HG03460 (cell line): ENCODE measurements at regions not wholly inside any gene's neighbourhood (a gene's known extent, or its start where the extent isn't known, plus 50 kb on each side); places are given as distances from the start of the nearest gene placed in this dataset.

Experiments
- ATAC-seq: cut with Tn5 transposase; IDR thresholded peaks from one replicate; pipeline ENCODE4 v1.9.1; 2021; ENCODE audit not compliant: unreplicated experiment

DNA sequence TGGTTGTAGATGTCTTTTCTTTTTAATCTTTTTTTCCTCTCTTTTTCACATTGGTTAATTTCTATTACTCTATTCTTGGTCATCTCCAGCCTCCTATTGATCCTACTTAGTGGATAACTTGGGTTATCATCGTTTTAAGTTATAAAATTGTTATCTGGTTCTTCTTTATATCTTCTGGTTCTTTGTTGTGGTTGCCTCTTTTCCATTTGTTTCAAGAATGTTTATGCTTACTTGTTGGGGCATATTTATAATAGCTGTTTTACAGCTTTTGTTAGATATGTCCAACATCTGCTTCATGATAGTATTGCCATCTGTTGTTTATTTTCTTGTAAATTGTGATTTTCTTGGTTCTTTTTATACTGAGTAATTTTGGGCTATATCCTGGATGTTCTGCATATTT is 1429.6 kb downstream of the TBC1D22A start:
- ATAC-seq = no peak

DNA sequence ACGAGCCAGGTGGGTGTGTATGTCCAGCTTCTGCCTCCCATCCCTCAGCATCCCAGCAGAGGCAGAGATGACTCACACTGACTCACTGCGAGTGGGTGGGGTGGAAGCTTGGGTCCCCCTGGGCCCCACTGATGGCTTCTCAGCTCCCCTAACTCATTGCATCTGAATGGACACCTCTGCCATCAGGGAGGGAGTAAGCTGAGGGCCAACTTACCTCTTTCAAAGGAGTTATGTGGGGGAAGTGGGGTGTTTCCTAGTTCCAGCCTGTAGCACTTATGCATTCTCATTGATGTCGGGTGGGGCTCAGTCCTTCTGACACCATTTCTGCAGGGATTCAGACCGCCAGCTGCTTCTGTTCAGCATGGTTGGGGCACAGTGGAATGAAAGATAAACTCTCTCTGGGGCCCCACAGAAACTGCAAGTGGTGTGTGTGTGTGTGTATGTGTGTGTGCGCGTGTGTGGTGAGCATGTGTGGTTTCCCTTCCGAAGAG is 1425.8 kb downstream of the TBC1D22A start:
- ATAC-seq = no peak

DNA sequence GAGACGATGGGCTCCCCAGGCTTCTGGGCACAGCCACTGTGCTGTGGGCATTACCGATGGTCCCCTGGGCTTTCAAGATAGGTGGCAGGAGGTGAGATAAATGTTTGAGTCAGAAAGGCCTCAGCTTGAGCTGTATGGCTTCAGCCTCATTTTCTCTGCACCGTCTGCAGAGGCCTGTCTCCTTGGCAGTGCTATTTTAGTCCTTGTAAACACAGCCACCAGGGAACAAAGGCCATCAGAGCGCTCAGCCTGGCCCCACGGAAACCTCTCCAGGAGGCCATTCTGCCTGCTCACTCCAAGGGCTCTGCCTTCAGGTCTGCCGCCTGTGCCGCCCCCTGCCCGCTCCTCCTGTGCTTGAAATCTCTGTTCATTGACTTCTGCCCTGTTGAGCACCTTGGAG is 1424.9 kb downstream of the TBC1D22A start:
- no peak for ATAC-seq

DNA sequence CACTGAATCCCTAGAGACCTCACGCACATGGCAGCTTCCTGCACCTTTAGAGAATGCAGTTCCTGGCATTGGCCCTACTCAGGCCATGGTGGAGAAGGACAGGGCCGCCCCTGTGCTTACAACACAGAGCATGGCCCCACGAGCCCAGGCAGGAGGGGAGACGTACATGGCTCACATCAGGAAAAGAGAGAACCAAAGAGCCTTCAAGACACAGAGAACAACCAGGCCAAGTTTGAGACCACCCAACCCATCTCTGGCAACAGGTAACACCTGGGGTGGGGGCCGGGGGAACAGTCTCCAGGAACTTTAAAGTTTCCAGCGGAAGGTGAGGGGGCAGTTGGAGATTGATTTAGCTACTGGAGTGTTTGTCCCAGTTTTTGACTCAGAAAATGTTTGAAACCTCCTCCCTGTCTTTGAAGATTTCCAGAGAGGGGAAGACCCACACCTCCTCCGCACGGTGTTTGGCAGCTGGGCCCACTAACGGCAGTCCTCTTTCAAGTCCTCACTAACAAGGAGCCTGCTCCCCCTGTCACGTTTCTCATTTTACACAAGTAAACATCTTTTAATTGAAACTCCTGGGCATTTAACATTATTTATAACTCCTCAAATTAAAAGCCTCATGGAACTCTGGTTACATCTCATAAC is 1423.8 kb downstream of the TBC1D22A start:
- no peak for ATAC-seq

DNA sequence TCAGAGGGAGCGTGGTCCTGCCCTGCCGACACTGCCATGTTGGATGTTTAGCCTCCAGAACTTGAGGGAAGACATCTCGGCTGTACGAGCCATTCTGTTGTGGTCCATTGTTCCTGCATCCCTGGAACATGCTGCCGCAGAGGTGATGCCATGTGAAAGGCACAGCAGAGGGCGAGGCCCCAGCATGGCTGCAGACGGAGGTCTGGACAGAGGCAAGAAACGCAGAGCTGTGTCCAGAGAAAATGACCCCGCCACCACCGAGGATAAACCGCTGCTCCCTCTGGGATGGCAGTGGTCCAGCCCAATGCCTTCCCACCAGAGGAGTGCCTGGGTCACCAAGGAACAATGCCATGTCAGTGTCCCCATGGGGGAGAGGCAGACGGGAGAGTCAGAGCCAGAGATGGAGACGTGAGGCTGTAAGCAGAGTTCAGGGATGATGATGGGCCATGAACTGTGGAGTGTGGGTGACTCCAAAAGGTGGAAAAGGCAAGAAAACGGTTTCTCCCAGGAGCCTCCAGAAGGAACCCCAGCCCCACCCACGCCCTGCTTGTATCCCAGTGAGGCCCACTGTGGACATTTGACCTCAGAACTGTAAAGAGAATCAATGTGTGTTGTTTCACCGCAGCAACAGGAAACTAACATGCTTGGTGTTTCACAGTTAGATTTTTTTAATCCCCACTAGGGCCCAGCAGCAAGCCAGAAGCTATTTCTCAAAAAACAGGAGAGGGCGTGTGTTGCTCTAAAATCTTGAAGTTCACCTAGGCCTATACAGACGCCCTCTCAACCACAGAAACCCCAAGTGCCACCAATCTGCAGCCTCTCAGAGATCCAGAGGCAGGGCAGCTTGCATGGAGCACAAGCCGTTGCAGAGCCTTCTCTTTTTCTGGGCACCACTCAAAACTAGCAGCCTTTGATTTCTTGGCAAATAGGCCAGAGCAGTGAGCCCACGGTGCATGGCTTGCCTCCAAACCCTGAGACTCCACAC is 1422.9 kb downstream of the TBC1D22A start:
- ATAC-seq = no peak

DNA sequence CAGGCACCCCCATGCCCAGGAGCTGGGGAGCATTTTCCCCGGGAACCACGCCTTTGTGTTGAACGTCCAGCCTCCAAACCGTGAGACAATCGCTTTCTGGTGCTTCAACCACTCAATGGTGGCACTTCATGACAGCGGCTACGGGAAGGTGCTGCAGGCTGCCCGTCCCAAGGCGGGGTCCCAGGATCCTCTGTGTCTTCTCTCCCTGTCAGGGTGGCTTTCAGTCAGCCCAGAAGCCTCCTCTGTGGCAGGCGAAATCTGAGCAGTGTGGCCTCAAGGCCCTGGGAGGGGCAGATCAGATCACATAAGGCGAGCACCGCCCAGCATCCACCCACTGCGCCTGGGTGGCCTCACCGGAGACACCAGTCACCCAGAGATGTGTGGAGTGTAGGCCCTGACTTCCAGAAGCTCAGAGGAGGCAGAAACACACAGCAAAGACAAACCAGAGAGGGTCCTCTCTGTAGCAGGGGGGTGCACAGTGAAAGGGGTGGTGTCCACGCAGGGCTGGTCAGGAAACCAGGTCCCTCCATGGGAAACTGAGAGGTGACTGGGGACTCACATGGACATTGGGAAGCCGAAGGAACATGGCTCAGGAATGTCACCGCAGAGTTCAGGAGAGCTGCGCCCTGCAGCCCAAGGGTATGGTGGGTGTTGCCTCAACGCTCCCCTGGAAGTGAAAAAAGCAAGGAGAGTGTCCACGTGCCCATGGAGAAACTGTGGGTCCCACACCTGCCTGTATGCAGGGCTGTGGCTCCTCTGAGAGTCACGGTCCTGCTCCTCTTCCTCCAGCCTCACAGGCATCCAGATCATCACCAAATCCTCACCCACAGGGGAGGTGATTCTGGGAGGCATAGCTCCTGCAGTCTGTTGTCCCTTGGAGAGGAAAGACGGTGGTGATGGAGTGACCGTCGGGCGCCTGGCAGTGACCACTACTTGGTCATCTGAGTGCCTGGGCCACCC is 1420.7 kb downstream of the TBC1D22A start:
- no peak for ATAC-seq

DNA sequence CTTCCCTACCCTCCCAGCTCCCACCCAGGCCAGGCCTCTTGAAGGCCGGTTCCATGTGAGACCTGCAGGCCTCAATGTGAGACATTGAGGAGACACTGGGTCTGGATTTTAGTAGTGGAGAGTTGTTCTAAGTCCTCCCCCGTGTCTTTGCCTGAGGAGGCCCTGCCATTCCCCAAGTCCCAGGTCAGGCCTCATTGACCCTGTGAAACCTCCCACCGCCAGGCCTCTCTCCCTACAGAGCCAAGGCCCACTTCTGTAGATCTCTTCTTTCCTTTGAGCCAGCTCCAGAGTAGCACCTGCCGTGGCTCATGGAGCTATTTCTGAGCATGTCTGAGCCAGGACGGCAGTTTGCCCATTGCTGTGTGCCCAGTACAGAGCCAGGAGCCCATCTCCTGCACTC is 1419.6 kb downstream of the TBC1D22A start:
- ATAC-seq = no peak

DNA sequence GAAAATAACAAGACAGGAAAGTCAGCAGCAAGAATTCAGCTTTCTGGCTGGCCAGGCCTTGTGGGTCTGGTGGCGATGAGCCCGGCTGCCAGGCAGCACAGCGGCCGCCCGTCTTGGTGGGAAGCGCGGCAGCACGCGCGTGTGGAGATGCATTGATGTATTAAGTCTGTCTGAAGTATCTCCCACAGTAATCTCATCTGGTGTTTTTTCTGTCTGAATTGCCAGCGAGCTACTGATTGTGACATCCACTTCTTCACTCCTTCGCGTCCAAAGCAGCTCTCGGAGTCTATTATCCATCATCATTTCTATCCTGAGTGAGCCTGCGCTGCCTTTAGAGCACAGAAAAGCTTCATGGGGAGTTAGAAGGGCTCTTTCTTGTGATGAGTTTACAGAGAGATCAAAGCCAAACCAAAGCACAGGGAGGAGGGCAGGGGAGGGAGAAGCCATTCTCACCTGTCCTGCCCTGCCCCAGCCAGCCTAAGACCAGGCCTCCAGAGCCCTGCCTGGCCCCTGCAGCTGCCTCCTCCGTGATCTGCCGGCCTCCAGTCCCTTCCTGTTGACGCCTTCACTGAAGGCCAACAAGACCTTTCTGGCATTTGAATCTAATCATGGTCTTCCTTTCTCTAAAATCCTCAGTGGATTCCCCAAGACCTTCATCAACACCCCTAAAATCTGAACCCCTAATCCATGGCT is 1419.0 kb downstream of the TBC1D22A start:
- ATAC-seq = no peak

DNA sequence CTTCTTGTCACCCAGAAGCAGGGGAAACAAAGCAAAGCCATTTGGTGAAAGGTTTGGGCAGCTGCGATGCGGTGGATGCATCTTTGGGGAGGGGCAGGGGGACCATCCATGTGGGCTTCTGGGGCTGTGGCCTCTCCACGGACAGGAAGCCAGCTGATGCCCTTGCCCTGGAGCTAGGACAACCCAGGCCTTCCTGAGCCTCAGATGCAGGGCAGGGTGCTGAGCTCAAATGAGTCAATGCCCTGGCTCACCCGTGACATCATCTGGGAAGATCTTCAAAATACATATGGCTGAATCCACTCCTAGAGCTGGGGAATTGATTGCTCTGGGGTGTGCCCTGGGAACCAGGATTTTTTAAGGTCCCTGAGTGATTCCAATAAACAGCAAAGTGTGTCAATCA is 1418.2 kb downstream of the TBC1D22A start:
- ATAC-seq = no peak

DNA sequence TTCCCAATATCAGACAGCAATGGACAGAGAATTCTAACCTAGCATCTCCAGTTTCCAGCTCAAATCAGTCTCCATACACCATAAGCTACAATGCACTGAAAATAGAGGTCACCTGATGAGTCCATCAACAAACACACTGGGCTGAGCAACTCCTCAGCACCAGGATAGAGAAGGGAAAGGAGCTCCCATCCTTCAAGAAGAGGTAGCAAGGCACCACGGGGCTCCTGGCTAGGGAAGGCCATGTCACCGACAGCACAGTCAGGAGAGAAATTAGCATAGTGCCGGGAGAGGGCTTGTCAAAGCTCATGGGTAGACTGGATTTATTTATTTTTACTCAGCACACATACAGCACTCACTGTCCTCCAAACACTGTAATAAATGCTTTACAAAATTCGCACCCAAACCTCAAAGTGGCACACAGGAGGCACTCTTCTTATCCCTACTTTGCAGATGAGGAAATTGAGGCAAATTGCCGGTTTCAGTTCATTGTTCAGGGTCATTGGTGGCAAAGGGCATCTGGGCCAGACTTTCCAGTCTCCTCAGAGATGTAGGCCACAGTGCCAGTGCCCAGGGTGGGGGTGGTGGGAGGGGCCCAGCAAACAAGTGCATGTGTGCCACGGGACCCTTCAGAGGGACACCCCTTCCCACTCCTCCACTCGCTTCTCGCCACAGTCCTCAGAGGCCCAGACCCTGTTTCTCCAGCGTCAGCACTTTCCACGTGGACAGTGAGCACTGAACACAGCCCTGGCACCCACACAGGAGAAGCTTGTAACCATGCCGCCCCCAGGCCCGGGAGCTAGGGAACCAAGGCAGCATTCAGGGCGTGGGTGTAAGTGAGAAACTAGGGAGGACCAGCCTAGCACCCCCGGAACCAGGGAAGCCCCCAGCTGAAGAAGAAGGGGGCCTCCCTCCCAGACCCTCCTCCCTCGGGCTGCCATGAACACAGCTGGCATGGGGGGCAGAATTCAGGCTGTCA is 1417.4 kb downstream of the TBC1D22A start:
- no peak for ATAC-seq

DNA sequence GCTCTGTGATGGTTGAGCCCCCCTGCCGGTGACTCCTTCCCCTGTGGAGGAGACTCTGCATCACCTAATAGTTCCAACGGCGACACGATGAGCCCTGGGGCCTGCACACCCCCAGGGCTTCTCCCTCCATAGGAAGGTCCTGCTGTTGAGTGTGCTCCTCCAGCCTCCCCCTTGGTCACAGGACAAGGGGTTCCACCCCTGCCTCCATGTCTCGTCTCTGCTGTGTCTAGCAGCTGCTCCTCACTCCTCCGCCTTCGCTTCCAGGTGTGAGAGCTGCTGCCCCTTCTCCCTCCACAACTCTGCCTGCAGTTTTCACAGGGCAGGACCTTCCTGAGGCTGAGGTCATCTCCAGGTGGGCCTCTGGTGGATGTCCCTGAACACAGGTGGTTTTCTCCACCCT is 1416.1 kb downstream of the TBC1D22A start:
- no peak for ATAC-seq

DNA sequence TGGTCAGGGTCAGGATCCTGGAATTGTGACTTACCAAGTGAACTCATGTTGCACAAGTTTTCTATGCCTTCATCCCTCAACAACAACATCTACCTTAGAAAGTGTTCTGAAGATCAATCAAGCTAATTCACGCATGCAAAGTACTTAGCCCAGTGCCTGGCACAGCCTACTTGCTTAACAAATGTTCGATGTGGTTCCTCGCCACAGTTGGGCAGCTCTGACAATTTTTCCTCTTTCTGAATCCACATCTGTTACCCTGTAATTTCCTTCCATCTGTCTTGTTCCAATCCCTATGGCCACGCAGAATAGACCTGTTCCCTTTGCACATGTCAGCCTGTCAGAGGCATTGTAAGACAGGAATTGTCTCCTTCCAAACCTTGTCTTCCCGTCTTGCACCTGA is 1415.2 kb downstream of the TBC1D22A start:
- ATAC-seq = no peak

DNA sequence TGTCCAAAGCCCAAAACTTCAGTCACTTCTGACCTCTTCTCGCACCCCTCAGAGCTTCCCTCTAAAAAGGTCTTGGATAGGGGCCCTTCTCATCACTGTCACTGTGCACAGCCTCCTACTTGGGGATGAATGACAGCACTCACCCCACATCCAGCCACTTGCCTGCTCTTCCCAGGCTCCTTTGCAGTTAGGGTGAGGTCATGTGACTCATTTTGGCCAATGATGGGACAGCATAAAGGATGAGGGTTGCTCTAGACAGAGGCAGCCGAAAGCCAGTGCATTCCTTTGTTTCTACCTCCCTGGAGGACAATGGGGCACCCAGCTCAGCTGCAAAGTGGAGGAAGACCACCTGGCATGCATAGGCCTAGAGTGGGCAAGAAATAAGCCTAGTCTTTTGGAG is 1413.3 kb downstream of the TBC1D22A start:
- ATAC-seq = no peak

DNA sequence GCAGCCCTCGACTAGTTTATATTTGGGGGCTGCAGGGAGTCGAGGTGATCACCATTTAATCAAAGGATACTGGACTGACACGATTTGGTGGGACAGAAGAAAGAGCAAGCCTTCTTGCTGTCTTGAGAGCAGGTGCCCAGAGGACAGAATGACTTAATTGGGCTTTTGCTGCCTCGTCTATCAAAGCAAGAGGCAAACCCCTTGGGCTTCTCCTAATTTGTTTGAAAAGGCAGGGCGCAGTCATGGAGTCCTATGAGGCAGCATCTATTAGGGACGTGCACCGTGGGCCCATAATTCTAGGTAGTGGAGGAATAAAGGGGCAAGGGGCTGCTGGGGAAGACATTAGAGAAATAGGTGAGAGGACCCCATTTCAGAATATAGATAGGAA is 1411.3 kb downstream of the TBC1D22A start:
- no peak for ATAC-seq

DNA sequence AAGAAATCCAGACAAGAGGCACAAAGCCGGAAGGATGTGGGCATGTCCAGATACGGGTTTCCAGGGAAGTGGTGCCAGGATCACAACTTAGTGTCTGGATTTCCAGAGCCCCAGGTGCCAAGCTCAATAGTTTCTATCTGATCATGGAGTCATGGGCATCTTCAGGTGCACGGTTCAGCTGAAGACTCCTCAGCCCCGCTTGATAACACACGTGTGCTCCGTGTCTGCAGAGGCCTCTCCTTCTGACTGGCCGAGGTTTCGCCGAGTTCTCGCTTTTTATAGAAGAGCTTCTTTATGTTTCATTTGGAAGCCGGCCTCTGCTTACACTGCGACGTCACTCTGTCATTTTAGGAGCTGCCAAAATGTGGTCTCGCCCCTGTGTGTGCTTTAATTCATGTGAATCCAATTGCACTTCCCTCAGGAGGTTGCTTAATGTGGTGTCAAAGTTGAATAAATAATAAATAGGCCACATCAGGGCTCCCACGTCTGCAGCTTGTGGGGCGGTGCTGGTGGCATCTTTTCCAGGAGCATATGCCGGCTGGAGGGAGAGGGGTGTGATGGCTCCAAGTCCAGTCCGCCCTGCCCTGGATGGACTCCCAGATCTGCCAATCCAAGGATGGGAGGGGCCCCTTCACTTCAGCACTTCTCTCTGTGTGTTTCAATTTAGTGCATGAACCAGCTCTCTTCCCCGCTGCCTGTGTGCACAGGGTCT is 1410.8 kb downstream of the TBC1D22A start:
- no peak for ATAC-seq

DNA sequence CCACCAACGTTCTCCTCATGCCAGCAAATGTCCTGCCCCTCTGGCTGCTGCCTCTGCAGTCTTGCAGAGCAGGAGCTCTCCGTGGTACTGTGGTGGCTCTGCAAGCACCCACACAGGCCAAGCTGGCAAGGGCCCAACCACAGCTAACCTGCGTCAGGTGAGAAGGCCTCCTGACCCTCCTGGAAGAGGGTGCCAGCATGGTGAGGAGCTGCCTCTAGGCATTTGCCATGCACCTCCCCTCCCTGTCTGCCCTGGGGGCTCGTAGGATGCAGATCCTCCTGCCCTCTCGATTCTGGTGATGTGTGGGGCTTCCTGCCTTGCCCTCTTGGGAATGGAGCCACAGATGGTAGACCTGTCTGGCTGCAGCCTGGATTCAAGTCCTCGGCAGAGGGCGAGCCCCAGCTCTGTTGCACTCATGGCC is 1408.8 kb downstream of the TBC1D22A start:
- no peak for ATAC-seq

DNA sequence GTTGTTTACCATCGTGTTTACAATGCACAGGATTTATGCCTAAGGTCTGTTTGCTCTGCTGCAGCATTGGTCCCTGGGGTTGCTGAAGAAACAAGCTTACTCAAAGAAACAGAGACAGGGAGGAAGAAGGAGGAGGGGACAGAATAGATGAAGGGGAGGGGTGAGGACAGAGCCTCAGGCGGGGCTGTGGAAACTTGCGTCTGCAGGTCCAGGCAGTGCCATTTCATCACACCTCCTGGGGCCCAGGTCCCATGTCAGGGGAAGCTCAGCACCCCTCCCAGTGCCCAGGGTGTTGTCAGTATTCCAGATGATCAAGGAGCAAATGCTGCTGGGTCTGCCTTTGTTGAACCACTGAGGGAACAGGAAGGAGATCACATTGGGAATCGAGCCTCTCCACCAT is 1406.8 kb downstream of the TBC1D22A start:
- no peak for ATAC-seq

DNA sequence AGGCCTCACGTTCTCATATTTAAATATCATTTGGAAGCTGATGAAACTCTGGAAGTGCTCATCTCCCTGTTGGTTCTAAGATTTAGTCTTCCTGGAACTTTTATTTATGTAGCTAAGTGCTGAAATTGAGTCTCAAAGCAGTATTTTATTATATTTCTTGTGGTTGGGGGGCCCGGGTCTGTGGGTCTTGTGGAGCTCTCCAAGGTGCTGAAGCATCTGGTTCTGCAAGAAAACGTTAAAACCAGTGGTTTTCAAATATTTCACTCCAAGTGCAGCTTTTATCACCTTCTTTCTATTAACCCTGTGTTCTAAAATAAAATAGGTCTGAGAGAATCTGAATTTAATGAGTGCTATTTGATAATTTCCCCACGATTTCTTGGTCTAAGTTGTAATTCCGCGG is 1404.8 kb downstream of the TBC1D22A start:
- ATAC-seq = no peak

DNA sequence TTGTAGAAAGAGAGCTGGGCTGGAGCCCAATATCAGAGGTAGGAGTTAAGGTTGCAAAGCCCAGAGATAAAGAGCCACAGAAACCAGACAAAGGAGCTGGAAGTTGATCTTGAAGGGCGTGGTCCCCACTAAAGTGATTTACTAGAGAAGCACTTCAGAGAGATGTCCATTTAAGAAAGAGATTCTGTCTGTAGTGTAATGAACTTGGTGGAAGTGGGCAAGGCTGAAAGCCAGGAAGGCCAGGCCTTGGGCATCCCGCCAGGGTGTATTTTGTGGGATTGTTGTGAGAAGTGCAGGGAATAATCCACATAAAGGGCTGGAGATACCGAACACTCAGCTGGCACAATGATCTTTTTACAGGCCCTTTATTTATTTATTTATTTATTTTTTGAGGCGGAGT is 1398.8 kb downstream of the TBC1D22A start:
- ATAC-seq = no peak
